Brain microvascular endothelial cell (primary cell): ENCODE measurements at regions not wholly inside any gene's neighbourhood (a gene's known extent, or its start where the extent isn't known, plus 50 kb on each side); places are given as distances from the start of the nearest gene placed in this dataset.

Experiments
- DNase-seq: peaks from one replicate; pipeline ENCODE4 v3.0.0-alpha.2; 2020
- H3K27ac ChIP-seq: fragments of 250-450 bp; sonication (Bioruptor Pico); 2 replicates; pipeline ENCODE4 v1.5.1; 2020; ENCODE audit warnings: mild to moderate bottlenecking, moderate library complexity
- H3K27me3 ChIP-seq: fragments of 250-450 bp; sonication (Bioruptor Pico); replicated peaks from 2 replicates; pipeline ENCODE4 v1.5.1; 2020; ENCODE audit warnings: mild to moderate bottlenecking
- H3K36me3 ChIP-seq: fragments of 250-450 bp; sonication (Bioruptor Pico); replicated peaks from 2 replicates; pipeline ENCODE4 v1.5.1; 2020; ENCODE audit warnings: mild to moderate bottlenecking
- H3K4me3 ChIP-seq: 2 replicates; pipeline ENCODE4 v1.5.1; 2011; ENCODE audit warnings: low read depth, mild to moderate bottlenecking, control low read depth, low read length, moderate library complexity
- in situ Hi-C: cut with HindIII; loops from 2 replicates; pipeline ENCODE4 v1.10.0; 2017; ENCODE audit warnings: low sequenced_read_pairs, low pct_ligation_motif_present
- TF ChIP-seq, protein P1 (sequence below): IDR thresholded peaks from 2 replicates; pipeline ENCODE4 v1.5.1; 2011; ENCODE audit warnings: low read depth, mild to moderate bottlenecking, moderate library complexity, low read length, control low read depth, inconsistent platforms; ENCODE audit errors: missing control alignments

DNA sequence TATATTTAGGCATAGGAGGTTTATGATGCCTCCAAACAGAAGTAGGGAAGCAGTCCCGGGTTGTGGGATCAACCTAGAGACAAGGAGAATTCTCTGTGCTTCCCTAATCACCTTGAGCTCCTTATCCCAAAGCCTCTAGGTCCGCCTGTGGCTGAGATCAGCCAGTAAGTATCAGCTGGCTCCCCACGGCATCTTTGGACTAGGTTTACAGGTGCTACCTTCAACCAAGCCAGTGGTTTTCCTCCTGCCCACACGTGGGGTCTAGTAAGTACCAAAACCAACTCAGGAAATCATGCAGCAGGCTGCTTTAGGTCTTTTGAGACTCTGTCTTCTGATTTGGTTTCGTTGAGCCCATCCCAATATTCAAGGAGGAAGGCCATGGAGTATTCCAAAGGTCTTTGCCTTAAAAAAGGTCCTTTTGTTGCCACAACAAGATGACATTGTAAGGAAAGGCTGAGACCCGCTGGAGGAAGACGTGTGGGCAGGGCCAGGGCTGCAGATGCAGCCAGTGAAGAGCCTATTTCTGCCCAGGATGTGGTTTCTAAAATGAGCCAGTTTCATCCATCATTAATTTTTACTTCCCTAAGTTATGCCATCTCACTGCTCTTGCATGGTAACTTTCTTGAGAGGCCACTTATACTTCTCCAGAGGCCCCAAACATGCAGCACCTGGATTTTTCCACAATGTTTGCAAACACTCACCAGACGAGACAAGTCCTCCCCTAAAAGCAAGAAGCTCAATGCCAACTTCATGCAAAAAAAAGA, 248.7 kb downstream of the RNF152 start:
- in situ Hi-C loops, result no loop called here
- Histone ChIP-seq H3K27ac (no peak overlapping the region), H3K27me3 (no peaks in the 10 kb centered on the region), H3K36me3 (no peaks in the 10 kb centered on the region), H3K4me3 (no peak overlapping the region)
- no peak for DNase-seq
- TF ChIP-seq, protein P1, sequence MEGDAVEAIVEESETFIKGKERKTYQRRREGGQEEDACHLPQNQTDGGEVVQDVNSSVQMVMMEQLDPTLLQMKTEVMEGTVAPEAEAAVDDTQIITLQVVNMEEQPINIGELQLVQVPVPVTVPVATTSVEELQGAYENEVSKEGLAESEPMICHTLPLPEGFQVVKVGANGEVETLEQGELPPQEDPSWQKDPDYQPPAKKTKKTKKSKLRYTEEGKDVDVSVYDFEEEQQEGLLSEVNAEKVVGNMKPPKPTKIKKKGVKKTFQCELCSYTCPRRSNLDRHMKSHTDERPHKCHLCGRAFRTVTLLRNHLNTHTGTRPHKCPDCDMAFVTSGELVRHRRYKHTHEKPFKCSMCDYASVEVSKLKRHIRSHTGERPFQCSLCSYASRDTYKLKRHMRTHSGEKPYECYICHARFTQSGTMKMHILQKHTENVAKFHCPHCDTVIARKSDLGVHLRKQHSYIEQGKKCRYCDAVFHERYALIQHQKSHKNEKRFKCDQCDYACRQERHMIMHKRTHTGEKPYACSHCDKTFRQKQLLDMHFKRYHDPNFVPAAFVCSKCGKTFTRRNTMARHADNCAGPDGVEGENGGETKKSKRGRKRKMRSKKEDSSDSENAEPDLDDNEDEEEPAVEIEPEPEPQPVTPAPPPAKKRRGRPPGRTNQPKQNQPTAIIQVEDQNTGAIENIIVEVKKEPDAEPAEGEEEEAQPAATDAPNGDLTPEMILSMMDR, result no peak

DNA sequence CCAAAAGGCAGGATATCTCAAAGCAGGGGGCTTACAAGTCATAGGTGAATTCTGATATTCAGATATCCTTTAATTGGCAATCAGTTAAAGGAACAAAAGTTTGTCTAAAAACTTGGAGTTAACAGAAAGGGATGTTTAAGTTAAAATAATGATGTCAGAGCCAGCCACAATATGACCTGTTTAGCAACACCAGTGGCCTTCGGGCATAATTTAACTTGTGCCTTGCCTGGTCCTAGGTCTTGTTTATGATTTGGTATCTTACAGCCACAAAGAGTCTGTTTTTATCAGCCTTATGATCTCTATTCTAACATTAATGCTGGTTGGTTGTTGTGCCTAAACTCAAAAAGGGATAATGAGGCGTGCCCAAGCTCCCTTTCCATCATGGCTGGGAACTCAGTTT, 252.9 kb downstream of the RNF152 start:
- Histone ChIP-seq H3K27ac (no peak overlapping the region), H3K27me3 (no peaks in the 10 kb centered on the region), H3K36me3 (no peaks in the 10 kb centered on the region), H3K4me3 (no peak overlapping the region)
- DNase-seq, result no peak
- in situ Hi-C loops, result no loop called here
- TF ChIP-seq, protein P1, result no peak

DNA sequence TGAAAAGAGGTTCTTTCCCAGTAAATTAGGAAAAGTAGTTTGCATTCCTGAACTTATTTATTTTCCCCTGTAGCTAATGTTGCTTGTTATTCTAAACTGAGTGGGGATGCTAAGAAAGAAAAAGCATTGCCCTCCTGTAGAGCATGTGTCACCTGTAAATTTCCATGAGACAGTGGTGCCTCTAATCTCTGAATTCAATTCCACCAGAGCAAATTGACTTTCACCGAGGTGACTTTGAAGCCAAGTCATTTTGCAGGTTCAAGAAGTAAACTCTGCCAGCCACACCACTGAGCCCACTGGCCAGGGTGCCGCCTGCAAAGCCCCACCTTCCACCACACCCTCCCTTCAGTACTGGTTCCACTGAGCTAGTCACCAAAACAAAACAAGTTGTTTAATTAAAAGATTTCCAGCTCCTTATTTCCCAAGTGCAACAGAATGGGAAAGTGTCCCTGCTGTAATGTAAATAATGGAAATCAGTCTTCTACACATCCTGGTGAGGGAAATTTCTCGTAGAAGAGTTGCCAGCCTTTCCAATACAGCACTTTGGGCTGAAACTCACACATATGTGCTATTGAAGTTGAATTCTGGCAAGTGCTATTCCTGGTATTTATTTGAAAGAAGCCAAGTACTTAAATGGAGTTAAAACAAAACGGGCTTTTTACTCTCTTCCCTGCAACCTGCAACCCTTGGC, 254.8 kb downstream of the RNF152 start:
- TF ChIP-seq, protein P1, result no peak
- H3K27me3 ChIP-seq, result no peaks in the 10 kb centered on the region
- no peak for DNase-seq
- no peak overlapping the region for H3K27ac ChIP-seq
- H3K36me3 ChIP-seq, result no peaks in the 10 kb centered on the region
- H3K4me3 ChIP-seq, result no peak overlapping the region
- in situ Hi-C loops, result no loop called here

DNA sequence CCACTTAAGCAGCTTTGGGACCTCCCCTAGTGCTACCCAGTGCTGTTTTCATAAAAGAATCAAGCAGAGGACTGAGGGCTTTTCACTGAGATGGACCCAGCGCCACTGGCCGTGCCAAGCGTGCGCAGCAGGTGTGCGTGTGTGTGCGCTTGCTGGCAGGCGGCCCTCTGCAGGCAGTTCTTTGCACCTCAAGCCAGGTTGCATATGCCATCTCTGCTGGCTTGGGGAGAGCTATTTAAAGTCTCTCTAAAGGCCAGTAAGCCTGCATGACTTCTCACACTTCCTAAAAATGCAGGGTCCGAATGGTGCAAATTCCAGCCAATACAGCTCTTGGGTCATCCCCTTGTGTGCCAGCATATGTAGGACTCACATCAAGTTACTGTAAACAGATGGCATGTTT, 255.5 kb downstream of the RNF152 start:
- H3K4me3 ChIP-seq, result no peak overlapping the region
- no peaks in the 10 kb centered on the region for H3K27me3 ChIP-seq
- no peaks in the 10 kb centered on the region for H3K36me3 ChIP-seq
- no peak for DNase-seq
- TF ChIP-seq, protein P1, result no peak
- in situ Hi-C loops, result no loop called here
- H3K27ac ChIP-seq, result no peak overlapping the region

DNA sequence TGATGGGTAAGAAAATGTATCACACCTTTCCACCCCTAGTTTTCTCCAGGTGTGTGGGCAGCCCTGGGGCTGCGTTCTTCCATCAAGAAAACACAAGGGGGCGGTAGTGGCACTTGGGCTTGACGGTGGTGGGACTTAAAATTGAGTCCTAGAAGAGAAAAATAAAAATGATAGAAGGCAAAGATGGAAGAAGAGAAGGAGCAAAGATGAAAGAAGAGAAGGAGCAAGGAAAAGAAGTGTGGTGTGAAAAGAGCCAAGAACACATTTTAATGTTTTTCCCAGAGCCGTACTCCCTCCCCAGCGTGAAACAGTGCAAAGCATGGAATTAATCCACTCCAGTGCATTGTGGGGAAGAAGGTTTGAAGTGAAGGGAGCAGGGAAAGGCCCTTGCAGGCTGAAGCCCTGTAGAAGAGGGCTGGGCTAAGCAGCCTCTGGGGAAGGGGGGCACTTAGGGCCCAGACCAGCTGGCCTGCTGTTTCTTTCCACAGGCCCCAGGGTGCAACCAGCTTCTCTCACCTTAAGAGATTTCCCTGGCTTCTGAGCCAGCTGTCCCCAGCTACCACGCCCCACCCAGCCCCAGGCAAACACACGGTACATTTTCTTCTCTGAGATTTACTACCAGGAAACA, 256.8 kb downstream of the RNF152 start:
- H3K4me3 ChIP-seq, result no peak overlapping the region
- peak; percentile 35 for DNase-seq
- no peaks in the 10 kb centered on the region for H3K27me3 ChIP-seq
- H3K36me3 ChIP-seq, result no peaks in the 10 kb centered on the region
- no peak overlapping the region for H3K27ac ChIP-seq
- in situ Hi-C loops, result no loop called here
- TF ChIP-seq, protein P1, result peak; percentile 94
